ENCODE measurements at regions not wholly inside any gene's neighbourhood (a gene's known extent, or its start where the extent isn't known, plus 50 kb on each side); places are given as distances from the start of the nearest gene placed in this dataset.

- ChIA-PET POLR2A (ENCODE audit: unreplicated experiment) (no interaction called here), CTCF (no interaction called here)
- in situ Hi-C loops (cut with MboI; ENCODE audit: low sequenced_read_pairs): no loop called here
- DNase-seq (no peak), ATAC-seq (ENCODE audit: low read depth) (no peak)
- peaks cover 8% of the 10 kb centered on the region for H3K9me1 ChIP-seq (ENCODE audit: insufficient read depth, low read length)
- H3K14ac ChIP-seq (replicated peaks; ENCODE audit: low read depth, low read length): no peak overlapping the region
- H2AK9ac ChIP-seq (replicated peaks; ENCODE audit: low read depth, low read length, poor library complexity): no peak overlapping the region
- no TSS peak for BruUV-seq (replicated peaks)
- H3K4me2 ChIP-seq (ENCODE audit: low read depth, low read length): no peak overlapping the region
- no peak overlapping the region for H3K27ac ChIP-seq (ENCODE audit: insufficient read depth, low read length)
- H3K18ac ChIP-seq (ENCODE audit: low read depth, low read length): no peak overlapping the region
- no peak overlapping the region for H2AK5ac ChIP-seq (ENCODE audit: low read depth, low read length)
- peaks cover 2% of the 10 kb centered on the region; the same call in 1 of the 2 replicates for H3K27me3 ChIP-seq (ENCODE audit: control insufficient read depth, insufficient read depth, low read length)
- H3K9ac ChIP-seq (ENCODE audit: low read depth, low read length): no peak overlapping the region
- no peak overlapping the region for H3K56ac ChIP-seq (ENCODE audit: extremely low read depth, insufficient read depth, low read length)
- no peak overlapping the region for H4K8ac ChIP-seq (ENCODE audit: low read depth in 2 of 2, low read length in 2 of 2)
- H2AFZ ChIP-seq (replicated peaks; ENCODE audit: low read length, poor library complexity): no peak overlapping the region
- H4K5ac ChIP-seq (ENCODE audit: low read depth, low read length): no peak overlapping the region
- H3K23ac ChIP-seq (ENCODE audit: low read depth, low read length): no peak overlapping the region
- no peak overlapping the region for H3K4me3 ChIP-seq (ENCODE audit: insufficient read depth, low read depth, low read length)
- no peak overlapping the region; the same call in 1 of the 2 replicates for H4K91ac ChIP-seq (ENCODE audit: insufficient read depth, low read depth, low read length)
- H4K20me1 ChIP-seq (ENCODE audit: insufficient read depth, low read length): no peaks in the 10 kb centered on the region
- H3K4ac ChIP-seq (ENCODE audit: low read depth, low read length): no peak overlapping the region; the same call in 1 of the 2 replicates
- H2BK5ac ChIP-seq (ENCODE audit: low read depth, low read length, poor library complexity, severe bottlenecking): no peak overlapping the region
- peak overlapping the region; percentile 56; the same call in 1 of the 2 replicates for H2BK20ac ChIP-seq (ENCODE audit: low read depth, low read length)
- dilution Hi-C loops (cut with HindIII; ENCODE audit: low sequenced_read_pairs, unreplicated experiment): no loop called here
- peaks cover 10% of the 10 kb centered on the region for H3K4me1 ChIP-seq (ENCODE audit: control insufficient read depth, insufficient read depth, low read length)
- 0 out of 3 replicates have a peak overlapping the region, but pooled peaks have one; percentile 68 for H2BK15ac ChIP-seq (ENCODE audit: low read depth, low read length)
- H3K79me1 ChIP-seq (ENCODE audit: low read depth in 1 of 2, low read length in 2 of 2): no peaks in the 10 kb centered on the region
- no peaks in the 10 kb centered on the region for H3K36me3 ChIP-seq (ENCODE audit: control insufficient read depth, insufficient read depth, low read length)
- no peak overlapping the region for H2BK120ac ChIP-seq (ENCODE audit: low read depth, low read length)
- intact Hi-C loops (cut with micrococcal nuclease): loop anchor here (5.0 kb wide), 1 partner anchor 267 kb away; the partner anchor contains the start of gene ETS2
- peaks cover 3% of the 10 kb centered on the region; the same call in 1 of the 2 replicates for H3K9me3 ChIP-seq (ENCODE audit: control insufficient read depth, insufficient read depth, low read length)
- TF ChIP-seq RCOR1 (IDR thresholded peaks at IDR 0.05; ENCODE audit: insufficient replicate concordance, low read length) (no peak), ELK1 (IDR thresholded peaks at IDR 0.05; ENCODE audit: borderline replicate concordance, low read depth, low read length) (no peak), FOS (IDR thresholded peaks at IDR 0.05; ENCODE audit: low read depth, low read length) (no peak)
Observed at GRCh38 chr21:39074508-39074907, 108.7 kb downstream of the PSMG1 start.
